ENCODE measurements at regions not wholly inside any gene's neighbourhood (a gene's known extent, or its start where the extent isn't known, plus 50 kb on each side); places are given as distances from the start of the nearest gene placed in this dataset.

- Histone ChIP-seq H3K27ac (peak overlapping the region in 1 of 2 donors; percentile 34), H3K4me3 (no peak overlapping the region)
- no peak for DNase-seq (ENCODE audit: low spot score)
- TF ChIP-seq, protein P1, sequence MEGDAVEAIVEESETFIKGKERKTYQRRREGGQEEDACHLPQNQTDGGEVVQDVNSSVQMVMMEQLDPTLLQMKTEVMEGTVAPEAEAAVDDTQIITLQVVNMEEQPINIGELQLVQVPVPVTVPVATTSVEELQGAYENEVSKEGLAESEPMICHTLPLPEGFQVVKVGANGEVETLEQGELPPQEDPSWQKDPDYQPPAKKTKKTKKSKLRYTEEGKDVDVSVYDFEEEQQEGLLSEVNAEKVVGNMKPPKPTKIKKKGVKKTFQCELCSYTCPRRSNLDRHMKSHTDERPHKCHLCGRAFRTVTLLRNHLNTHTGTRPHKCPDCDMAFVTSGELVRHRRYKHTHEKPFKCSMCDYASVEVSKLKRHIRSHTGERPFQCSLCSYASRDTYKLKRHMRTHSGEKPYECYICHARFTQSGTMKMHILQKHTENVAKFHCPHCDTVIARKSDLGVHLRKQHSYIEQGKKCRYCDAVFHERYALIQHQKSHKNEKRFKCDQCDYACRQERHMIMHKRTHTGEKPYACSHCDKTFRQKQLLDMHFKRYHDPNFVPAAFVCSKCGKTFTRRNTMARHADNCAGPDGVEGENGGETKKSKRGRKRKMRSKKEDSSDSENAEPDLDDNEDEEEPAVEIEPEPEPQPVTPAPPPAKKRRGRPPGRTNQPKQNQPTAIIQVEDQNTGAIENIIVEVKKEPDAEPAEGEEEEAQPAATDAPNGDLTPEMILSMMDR (IDR thresholded peaks at IDR 0.05), result no peak
These were observed 229.9 kb downstream of the ACKR3 start for GRCh38 chr2:236799391-236800026.

DNA sequence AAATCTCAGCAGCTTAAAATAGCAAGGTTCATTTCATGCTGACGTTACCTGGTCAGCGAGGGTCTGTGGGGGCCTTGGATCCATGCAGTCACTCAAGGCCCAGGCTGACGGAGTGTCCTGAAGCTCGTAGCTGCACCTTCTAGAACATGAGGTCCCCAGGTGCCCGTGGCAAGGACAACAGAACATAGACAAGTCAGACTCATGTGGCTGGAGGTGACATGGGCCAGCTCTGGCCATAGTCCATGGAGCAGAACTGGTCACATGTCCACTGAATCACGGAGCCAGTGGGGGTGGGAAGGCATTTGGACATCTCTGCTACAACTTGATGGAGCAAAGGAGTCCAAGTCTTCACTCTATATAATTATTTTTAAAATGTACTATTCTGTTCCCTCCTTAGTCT is 233.2 kb downstream of the ACKR3 start:
- TF ChIP-seq, protein P1 (IDR thresholded peaks at IDR 0.05), result no peak
- DNase-seq (ENCODE audit: low spot score), result no peak
- no peak overlapping the region for H3K27ac ChIP-seq
- no peak overlapping the region for H3K4me3 ChIP-seq

DNA sequence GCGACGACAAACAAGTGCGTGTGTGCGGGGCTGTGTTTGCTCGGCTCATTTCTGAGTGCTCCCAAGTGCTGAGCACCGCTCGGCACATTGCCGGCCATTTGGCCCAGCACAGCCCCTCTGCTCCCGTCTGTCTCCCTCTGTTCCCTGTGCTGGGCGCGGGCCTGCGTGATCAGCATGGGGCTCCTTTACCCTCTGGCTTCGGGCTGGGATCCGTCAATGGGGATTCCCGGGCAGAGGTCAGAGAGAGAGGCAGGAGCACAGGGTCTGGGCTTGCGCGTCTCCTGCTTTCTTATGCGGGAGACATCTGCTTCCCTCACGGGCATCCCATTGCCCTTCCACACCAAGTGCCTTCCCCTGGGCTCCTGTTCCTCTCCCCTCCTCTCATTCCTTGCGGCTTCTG is 234.0 kb downstream of the ACKR3 start:
- H3K4me3 ChIP-seq, result no peak overlapping the region
- no peak for DNase-seq (ENCODE audit: low spot score)
- no peak overlapping the region for H3K27ac ChIP-seq

GRCh38 chr2:236805800-236806531 is 236.3 kb downstream of the ACKR3 start:
- no peak overlapping the region for H3K27ac ChIP-seq
- DNase-seq (ENCODE audit: low spot score), result no peak
- TF ChIP-seq, protein P1 (IDR thresholded peaks at IDR 0.05), result no peak
- no peak overlapping the region for H3K4me3 ChIP-seq

More for the DNA sequence above, 234.0 kb downstream of the ACKR3 start:
- TF ChIP-seq, protein P1 (IDR thresholded peaks at IDR 0.05), result no peak

GRCh38 chr2:236809716-236810115 is 240.1 kb downstream of the ACKR3 start:
- DNase-seq (ENCODE audit: low spot score), result no peak
- H3K27ac ChIP-seq, result no peak overlapping the region
- no peak overlapping the region for H3K4me3 ChIP-seq
- TF ChIP-seq, protein P1 (IDR thresholded peaks at IDR 0.05), result no peak

- Histone ChIP-seq H3K27ac (no peak overlapping the region), H3K4me3 (no peak overlapping the region)
- DNase-seq (ENCODE audit: low spot score), result peak; percentile 11
- TF ChIP-seq, protein P1 (IDR thresholded peaks at IDR 0.05), result no peak
These were observed 241.5 kb downstream of the ACKR3 start for GRCh38 chr2:236811062-236811656.
